Keratinocyte (primary cell): ENCODE measurements at regions not wholly inside any gene's neighbourhood (a gene's known extent, or its start where the extent isn't known, plus 50 kb on each side); places are given as distances from the start of the nearest gene placed in this dataset.

ENCODE experiments used
- DNase-seq: peaks from one replicate; pipeline ENCODE4 v3.0.0-alpha.2; 2011; ENCODE audit warnings: low read depth, missing footprints, low spot score
- FAIRE-seq: peaks from 2 replicates; lab custom pipeline; 2011; peaks lifted over from hg19 to GRCh38; lab: Jason Lieb, UNC
- H2AFZ ChIP-seq: 2 replicates; pipeline ENCODE4 v1.6.0; 2012; ENCODE audit warnings: low read length, control low read depth, inconsistent platforms; ENCODE audit not compliant: control insufficient read depth
- H3K27ac ChIP-seq: 2 replicates; pipeline ENCODE4 v1.5.1; 2011; ENCODE audit warnings: low read length; ENCODE audit not compliant: control insufficient read depth, insufficient read depth
- H3K27me3 ChIP-seq: 3 replicates; pipeline ENCODE4 v1.6.0; 2011; ENCODE audit warnings: low read length; ENCODE audit not compliant: control insufficient read depth, insufficient read depth; ENCODE audit errors: extremely low read depth
- H3K36me3 ChIP-seq, 2 experiments: 2 replicates in 1 of 2; 3 replicates in 1 of 2; pipeline ENCODE4 v1.5.1; 2011; ENCODE audit warnings: low read length in 2 of 2, mild to moderate bottlenecking in 1 of 2; ENCODE audit not compliant: control insufficient read depth in 2 of 2, insufficient read depth in 2 of 2; ENCODE audit errors: extremely low read depth in 1 of 2
- H3K4me1 ChIP-seq: 3 replicates; pipeline ENCODE4 v1.5.1; 2011; ENCODE audit warnings: low read length; ENCODE audit not compliant: control insufficient read depth, insufficient read depth; ENCODE audit errors: extremely low read depth
- H3K4me2 ChIP-seq: 3 replicates; pipeline ENCODE4 v1.6.0; 2011; ENCODE audit warnings: low read depth, low read length; ENCODE audit not compliant: control insufficient read depth, insufficient read depth; ENCODE audit errors: extremely low read depth
- H3K4me3 ChIP-seq, 3 experiments: fragments of 200-600 bp in 1 of 3; sonication (generic) in 1 of 3; 2 replicates in 2 of 3; 3 replicates in 1 of 3; pipeline ENCODE4 v1.5.1; 2011 to 2016; ENCODE audit warnings: low read length in 3 of 3, mild to moderate bottlenecking in 3 of 3, control low read depth in 2 of 3, inconsistent platforms in 1 of 3, low read depth in 1 of 3, mixed read lengths in 1 of 3, mixed run types in 1 of 3, moderate library complexity in 1 of 3; ENCODE audit not compliant: control insufficient read depth in 2 of 3, insufficient read depth in 2 of 3; ENCODE audit errors: extremely low read depth in 1 of 3
- H3K79me2 ChIP-seq: 2 replicates; pipeline ENCODE4 v1.6.0; 2012; ENCODE audit warnings: low read length; ENCODE audit not compliant: control insufficient read depth, insufficient read depth
- H3K9ac ChIP-seq: 3 replicates; pipeline ENCODE4 v1.6.0; 2011; ENCODE audit warnings: low read length; ENCODE audit not compliant: control insufficient read depth, insufficient read depth; ENCODE audit errors: extremely low read depth
- H3K9me1 ChIP-seq: 3 replicates; pipeline ENCODE4 v1.6.0; 2011; ENCODE audit warnings: low read length; ENCODE audit not compliant: control insufficient read depth, insufficient read depth; ENCODE audit errors: extremely low read depth
- H3K9me3 ChIP-seq: 2 replicates; pipeline ENCODE4 v1.5.1; 2012; ENCODE audit warnings: low read depth, low read length; ENCODE audit not compliant: control insufficient read depth
- H4K20me1 ChIP-seq: 3 replicates; pipeline ENCODE4 v1.6.0; 2011; ENCODE audit warnings: low read length; ENCODE audit not compliant: control insufficient read depth, insufficient read depth; ENCODE audit errors: extremely low read depth
- CTCF ChIP-seq, 3 experiments: IDR thresholded peaks in 1 of 3; conservative IDR thresholded peaks in 1 of 3; optimal IDR thresholded peaks in 1 of 3; 2 replicates in 2 of 3; 3 replicates in 1 of 3; pipeline versions ENCODE3 to v1.5.1; 2011; ENCODE audit warnings: low read length in 3 of 3, mild to moderate bottlenecking in 3 of 3, moderate library complexity in 2 of 3, control low read depth in 1 of 3, inconsistent platforms in 1 of 3; ENCODE audit not compliant: insufficient read depth in 2 of 3; ENCODE audit errors: extremely low read depth in 1 of 3
- EZH2 ChIP-seq: IDR thresholded peaks from one replicate; pipeline ENCODE4 v1.6.1; 2012; ENCODE audit warnings: inconsistent platforms, mild to moderate bottlenecking, low read length, moderate library complexity
- dilution Hi-C: fragments of 300-500 bp; cut with MboI; formaldehyde crosslinking; loops from one replicate; pipeline ENCODE4 v1.7.0; 2020; ENCODE audit warnings: low sequenced_read_pairs; ENCODE audit not compliant: extremely low pct_ligation_motif_present

- dilution Hi-C loops = no loop called here
- Histone ChIP-seq H2AFZ (no peak overlapping the region), H3K9me1 (no peaks in the 10 kb centered on the region), H3K79me2 (no peaks in the 10 kb centered on the region), H3K36me3 (no peaks in the 10 kb centered on the region), H4K20me1 (no peaks in the 10 kb centered on the region), H3K27ac (no peak overlapping the region), H3K4me3 (no peak overlapping the region), H3K4me2 (no peak overlapping the region), H3K27me3 (no peaks in the 10 kb centered on the region), H3K9me3 (no peaks in the 10 kb centered on the region), H3K4me1 (no peaks in the 10 kb centered on the region), H3K9ac (no peak overlapping the region)
- TF ChIP-seq CTCF (optimal IDR thresholded peaks at IDR 0.05 in 1 of 3, IDR thresholded peaks at IDR 0.05 in 1 of 3, conservative IDR thresholded peaks at IDR 0.05 in 1 of 3; ENCODE audit: extremely low read depth in 1 of 3, insufficient read depth in 2 of 3, low read length in 3 of 3) = no peak
- no peak for TF ChIP-seq EZH2
- FAIRE-seq = no peak
- no peak for DNase-seq
Observed at GRCh38 chr7:113491305-113491704, 373.0 kb upstream of the SMIM30 start.

GRCh38 chr7:113487925-113488731 lies 369.8 kb upstream of the SMIM30 start:
- Histone ChIP-seq H3K79me2 (no peaks in the 10 kb centered on the region), H3K4me2 (no peak overlapping the region), H4K20me1 (no peaks in the 10 kb centered on the region), H3K4me1 (no peaks in the 10 kb centered on the region), H3K9ac (no peak overlapping the region), H3K9me1 (no peaks in the 10 kb centered on the region), H3K4me3 (no peak overlapping the region), H3K27me3 (no peaks in the 10 kb centered on the region), H3K36me3 (no peaks in the 10 kb centered on the region), H2AFZ (no peak overlapping the region), H3K27ac (no peak overlapping the region), H3K9me3 (no peaks in the 10 kb centered on the region)
- FAIRE-seq = no peak
- no peak for TF ChIP-seq EZH2
- TF ChIP-seq CTCF (optimal IDR thresholded peaks at IDR 0.05 in 1 of 3, IDR thresholded peaks at IDR 0.05 in 1 of 3, conservative IDR thresholded peaks at IDR 0.05 in 1 of 3; ENCODE audit: extremely low read depth in 1 of 3, insufficient read depth in 2 of 3, low read length in 3 of 3) = no peak
- dilution Hi-C loops = no loop called here
- no peak for DNase-seq
